Hepatocyte (in vitro differentiated cells): ENCODE measurements at regions not wholly inside any gene's neighbourhood (a gene's known extent, or its start where the extent isn't known, plus 50 kb on each side); places are given as distances from the start of the nearest gene placed in this dataset.
"Not testable (repeated sequence)": the region's sequence is repeated elsewhere in the genome, so short reads cannot be mapped to it uniquely, and the experiment has no call there.

Source experiments
- DNase-seq: peaks from one replicate; pipeline ENCODE4 v3.0.0-alpha.2; 2016; ENCODE audit warnings: low spot score
- H2AFZ ChIP-seq: fragments of 200-600 bp; sonication (generic); 2 replicates; pipeline ENCODE4 v1.6.0; 2016; ENCODE audit warnings: antibody characterized with exemption, mild to moderate bottlenecking
- H3K27ac ChIP-seq: fragments of 200-600 bp; sonication (generic); 2 replicates; pipeline ENCODE4 v1.5.1; 2016; ENCODE audit warnings: mild to moderate bottlenecking
- H3K27me3 ChIP-seq: fragments of 200-600 bp; sonication (generic); 2 replicates; pipeline ENCODE4 v1.6.1; 2016
- H3K36me3 ChIP-seq: fragments of 200-600 bp; sonication (generic); replicated peaks from 2 replicates; pipeline ENCODE4 v1.5.1; 2016; ENCODE audit warnings: low read depth; ENCODE audit not compliant: insufficient read depth
- H3K4me1 ChIP-seq: fragments of 200-600 bp; sonication (generic); 2 replicates; pipeline ENCODE4 v1.5.1; 2016; ENCODE audit warnings: mild to moderate bottlenecking, moderate library complexity; ENCODE audit not compliant: insufficient read depth
- H3K4me2 ChIP-seq: fragments of 200-600 bp; sonication (generic); 2 replicates; pipeline ENCODE4 v1.6.0; 2016
- H3K4me3 ChIP-seq: fragments of 200-600 bp; sonication (generic); 2 replicates; pipeline ENCODE4 v1.5.1; 2016; ENCODE audit warnings: mild to moderate bottlenecking
- H3K79me2 ChIP-seq: fragments of 200-600 bp; sonication (generic); 2 replicates; pipeline ENCODE4 v1.6.0; 2017; ENCODE audit warnings: mild to moderate bottlenecking
- H3K9me2 ChIP-seq: fragments of 200-600 bp; sonication (generic); replicated peaks from 2 replicates; pipeline ENCODE4 v1.6.0; 2017; ENCODE audit warnings: mild to moderate bottlenecking; ENCODE audit not compliant: insufficient read depth
- H3K9me3 ChIP-seq: fragments of 200-600 bp; sonication (generic); 2 replicates; pipeline ENCODE4 v1.5.1; 2016; ENCODE audit warnings: low read depth, mild to moderate bottlenecking
- H4K20me1 ChIP-seq: fragments of 200-600 bp; sonication (generic); 2 replicates; pipeline ENCODE4 v1.6.0; 2016; ENCODE audit warnings: mild to moderate bottlenecking; ENCODE audit not compliant: insufficient read depth, poor library complexity, severe bottlenecking
- WGBS: methylation state at CpG from one replicate; pipeline ENCODE4 v1.1.6; 2016; ENCODE audit warnings: low lambda C conversion rate; ENCODE audit errors: missing lambda C conversion rate; 5-methylcytosine and 5-hydroxymethylcytosine counted together

DNA sequence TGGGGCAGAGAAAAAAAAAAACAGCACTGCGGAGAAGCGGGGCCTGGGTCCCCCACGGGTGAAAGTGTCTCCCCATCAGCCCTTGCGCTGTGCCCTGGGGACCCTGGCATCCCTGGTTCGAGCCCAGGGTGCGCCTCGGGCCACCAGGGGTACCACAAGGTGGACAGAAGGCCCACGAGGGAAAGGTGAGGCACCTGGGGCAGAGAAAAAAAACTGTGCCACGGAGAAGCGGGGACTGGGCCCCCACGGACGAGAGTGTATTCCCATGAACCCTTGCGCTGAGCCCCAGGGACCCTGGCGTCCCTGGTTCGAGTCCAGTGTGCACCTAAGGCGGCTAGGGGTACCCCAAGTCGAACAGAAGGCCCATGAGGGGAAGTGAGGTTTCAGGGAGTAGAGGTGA, 395.8 kb upstream of the TPTE start:
- WGBS = 58% methylated on average over 17 of the region's 17 CpGs
- not testable (repeated sequence) for H3K4me2 ChIP-seq, H3K79me2 ChIP-seq, H3K9me2 ChIP-seq, H3K27me3 ChIP-seq, H3K4me1 ChIP-seq, H3K36me3 ChIP-seq, H3K4me3 ChIP-seq, H3K9me3 ChIP-seq, H4K20me1 ChIP-seq, H2AFZ ChIP-seq, H3K27ac ChIP-seq
- peak; percentile 1 for DNase-seq

DNA sequence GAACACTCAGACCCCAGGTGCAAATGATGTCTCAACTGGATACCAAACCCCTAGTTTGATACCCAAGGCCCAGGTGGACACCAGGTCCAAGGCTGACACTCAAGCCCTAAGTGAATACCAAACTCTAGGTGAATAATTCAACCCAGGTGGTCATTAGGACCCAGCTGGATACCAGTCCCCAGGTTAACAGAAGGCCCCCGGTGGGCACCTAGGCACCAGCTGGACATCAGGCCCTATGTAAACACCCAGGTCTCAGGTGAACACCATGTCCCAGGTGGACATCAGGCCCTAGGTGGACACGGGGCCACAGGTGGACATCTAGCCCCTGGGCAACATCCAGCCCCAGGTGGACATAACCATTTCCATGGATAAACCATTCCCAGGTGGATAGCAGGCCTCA, 387.3 kb upstream of the TPTE start:
- not testable (repeated sequence) for H3K36me3 ChIP-seq, H3K27ac ChIP-seq
- WGBS = 73% methylated on average over 2 of the region's 2 CpGs

DNA sequence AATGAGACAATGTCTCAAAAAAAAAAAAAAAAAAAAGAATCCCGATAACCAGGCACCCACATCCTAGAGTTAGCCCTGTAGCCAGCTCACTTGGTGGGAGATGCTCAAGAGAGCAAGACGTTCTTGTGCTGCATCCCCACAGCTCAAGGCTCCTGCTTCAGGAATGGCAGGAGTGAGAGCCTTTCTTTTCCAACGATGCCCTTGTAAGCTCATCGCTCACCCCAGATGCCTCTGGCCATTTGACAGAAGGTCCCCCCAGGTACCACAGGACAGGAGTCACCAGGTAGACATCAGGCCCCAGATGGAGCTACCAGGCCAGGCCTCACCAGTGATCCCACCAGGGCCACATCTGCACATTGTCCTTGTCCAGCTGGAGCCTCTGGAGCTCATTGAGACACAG, 385.5 kb upstream of the TPTE start:
- not testable (repeated sequence) for H2AFZ ChIP-seq, H3K4me2 ChIP-seq, H3K9me3 ChIP-seq, H3K27ac ChIP-seq, H3K4me1 ChIP-seq, H3K4me3 ChIP-seq, H3K27me3 ChIP-seq, H3K36me3 ChIP-seq, H3K79me2 ChIP-seq, H4K20me1 ChIP-seq, H3K9me2 ChIP-seq
- DNase-seq = peak; percentile 1
- WGBS = 81% methylated on average over 3 of the region's 4 CpGs

More for the DNA sequence above, 387.3 kb upstream of the TPTE start:
- H2AFZ ChIP-seq, H3K9me2 ChIP-seq, H4K20me1 ChIP-seq, H3K4me1 ChIP-seq, H3K4me2 ChIP-seq, H3K4me3 ChIP-seq, H3K79me2 ChIP-seq, H3K27me3 ChIP-seq, H3K9me3 ChIP-seq, DNase-seq: not testable (repeated sequence)

DNA sequence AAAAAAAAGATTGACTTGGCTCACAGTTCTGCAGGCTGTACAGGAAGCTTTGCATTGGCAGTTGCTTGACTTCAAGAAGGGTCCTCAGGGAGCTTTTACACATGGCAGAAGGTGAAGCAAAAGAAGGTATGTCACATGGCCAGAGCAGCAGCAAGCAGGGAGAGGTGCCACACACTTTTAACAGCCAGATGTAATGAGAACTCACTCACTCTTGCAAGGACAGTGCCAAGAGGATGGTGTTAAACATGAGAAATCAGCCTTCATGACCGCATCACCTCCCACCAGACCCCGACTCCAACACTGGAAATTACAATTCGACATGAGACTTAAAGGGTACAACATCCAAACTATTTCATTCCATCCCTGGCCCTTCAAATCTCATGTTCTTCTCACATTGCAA, 367.2 kb upstream of the TPTE start:
- not testable (repeated sequence) for H3K36me3 ChIP-seq, H3K79me2 ChIP-seq, H3K27ac ChIP-seq, H3K4me2 ChIP-seq, H2AFZ ChIP-seq, H3K4me1 ChIP-seq, H3K9me3 ChIP-seq, DNase-seq, H3K4me3 ChIP-seq, H3K9me2 ChIP-seq, H3K27me3 ChIP-seq, H4K20me1 ChIP-seq
- 57% methylated on average over 3 of the region's 3 CpGs for WGBS
